GM18868 (cell line): ENCODE measurements at regions not wholly inside any gene's neighbourhood (a gene's known extent, or its start where the extent isn't known, plus 50 kb on each side); places are given as distances from the start of the nearest gene placed in this dataset.

Experiments
- ATAC-seq: cut with Tn5 transposase; IDR thresholded peaks from one replicate; pipeline ENCODE4 v1.9.1; 2021; ENCODE audit warnings: mild to moderate bottlenecking, moderate library complexity; ENCODE audit not compliant: unreplicated experiment

GRCh38 chr19:28948026-28948425 is 264.9 kb downstream of the UQCRFS1 start:
- no peak for ATAC-seq

DNA sequence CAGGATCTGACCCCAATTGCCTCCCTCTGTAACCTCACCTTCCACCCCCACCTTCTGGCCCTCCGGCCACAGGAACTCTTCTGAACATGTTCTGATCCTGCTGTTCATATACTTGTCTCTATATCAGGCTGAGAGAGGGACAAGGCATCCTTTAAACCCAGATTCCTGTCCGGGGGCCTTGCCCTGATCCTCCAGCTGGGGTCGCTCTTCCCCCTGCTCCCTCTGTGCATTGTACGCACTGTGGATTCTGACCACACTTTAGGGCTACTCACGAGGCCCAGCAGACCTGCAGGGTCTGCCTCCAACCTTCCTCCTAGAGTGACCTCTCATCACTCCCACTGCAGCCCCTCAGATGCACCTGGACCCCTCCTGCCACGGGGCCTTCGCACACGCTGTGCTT is 269.3 kb downstream of the UQCRFS1 start:
- ATAC-seq, result no peak

DNA sequence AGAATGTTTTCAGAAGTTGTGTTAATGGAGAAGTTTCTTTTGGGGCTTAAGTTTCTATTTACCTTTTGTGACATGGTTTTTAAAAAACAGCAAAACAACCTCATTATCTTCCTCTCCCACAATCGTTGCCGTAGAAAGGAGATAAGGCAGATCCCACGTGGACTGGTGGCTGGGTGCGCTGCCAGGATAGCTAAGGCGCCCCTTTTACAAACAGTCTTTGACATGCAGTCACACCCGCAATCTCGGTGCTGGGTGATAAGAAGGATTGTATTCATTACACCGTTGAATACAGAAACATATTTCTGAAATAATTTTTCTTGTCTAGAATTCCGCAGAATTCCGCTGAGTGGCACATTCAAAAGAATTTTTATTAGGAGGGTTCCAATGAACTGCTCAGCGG is 271.1 kb downstream of the UQCRFS1 start:
- ATAC-seq, result no peak

DNA sequence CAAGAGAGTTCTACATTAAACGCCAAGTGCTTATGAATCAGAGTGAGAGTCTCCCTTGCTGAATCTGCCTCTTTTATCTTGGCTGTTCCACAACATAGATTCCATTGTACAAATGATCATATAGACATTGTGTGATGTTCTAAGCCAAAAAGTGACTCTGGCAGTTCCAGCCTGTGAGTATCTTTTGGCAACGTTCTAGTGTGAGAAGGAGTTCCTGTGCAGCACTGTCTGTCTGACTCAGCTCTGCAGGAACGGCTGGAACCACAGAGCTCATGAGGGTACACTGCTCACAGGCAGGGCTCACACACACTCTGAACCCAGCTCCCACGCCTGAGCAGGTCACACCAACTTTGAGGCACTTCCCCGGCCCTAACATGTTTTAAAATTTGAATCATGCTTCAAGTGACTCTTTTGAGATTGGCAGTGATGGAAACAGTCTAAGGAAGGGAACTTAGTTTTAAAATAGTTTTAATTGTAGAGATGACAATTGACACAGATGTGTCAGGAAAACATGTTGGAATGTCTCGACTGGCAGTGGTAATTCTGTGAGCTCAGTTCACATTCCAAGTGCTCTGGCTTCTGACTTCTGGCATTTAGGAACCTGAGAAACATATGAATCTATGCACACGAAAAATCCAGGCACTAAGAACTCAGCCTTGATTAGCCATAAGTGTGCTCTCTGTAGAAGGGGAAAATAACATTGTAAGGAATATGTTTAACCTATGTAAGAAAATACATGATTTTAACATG is 272.0 kb downstream of the UQCRFS1 start:
- ATAC-seq, result no peak

DNA sequence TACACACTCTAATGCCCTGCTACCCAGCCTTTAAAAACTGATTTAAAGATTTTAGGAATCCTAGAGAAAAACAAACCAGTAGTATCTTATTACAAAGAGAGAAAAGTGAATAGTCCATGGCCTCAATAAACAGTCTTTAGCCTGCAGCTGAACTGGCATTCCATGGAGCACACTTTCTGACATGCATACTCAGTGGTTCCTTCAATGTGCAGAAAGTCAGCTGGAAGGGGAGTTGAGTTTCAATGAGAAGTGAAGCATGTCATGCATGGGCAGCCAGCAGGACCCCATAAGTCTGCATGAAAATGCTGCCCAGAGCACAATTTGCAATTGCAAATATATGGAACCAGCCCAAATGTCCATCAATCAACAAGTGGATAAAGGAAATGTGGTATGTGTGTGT is 273.7 kb downstream of the UQCRFS1 start:
- ATAC-seq, result no peak

- no peak for ATAC-seq
These were observed 276.9 kb downstream of the UQCRFS1 start for GRCh38 chr19:28936001-28936400.

GRCh38 chr19:28934631-28935030 is 278.3 kb downstream of the UQCRFS1 start:
- no peak for ATAC-seq

GRCh38 chr19:28933039-28933438 is 279.9 kb downstream of the UQCRFS1 start:
- no peak for ATAC-seq

DNA sequence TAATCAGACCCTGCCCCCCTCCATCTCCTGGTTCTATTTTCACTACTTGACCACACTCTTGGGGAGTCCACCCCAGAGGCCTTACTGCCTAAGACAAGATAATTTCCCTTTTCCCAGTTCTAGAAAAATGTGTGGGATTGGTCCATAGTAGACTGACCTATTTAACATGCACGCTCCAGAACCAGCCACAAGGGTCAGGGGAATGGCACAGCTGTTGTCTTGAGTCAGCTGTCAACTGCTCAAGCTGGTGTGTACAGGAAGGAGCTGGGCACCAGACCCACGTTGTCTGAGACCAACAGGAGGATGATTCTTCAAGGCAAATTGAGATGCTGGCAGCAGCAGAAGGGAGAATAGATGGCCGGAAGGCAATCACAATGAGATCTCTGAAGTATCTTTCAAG is 280.5 kb downstream of the UQCRFS1 start:
- ATAC-seq, result no peak

DNA sequence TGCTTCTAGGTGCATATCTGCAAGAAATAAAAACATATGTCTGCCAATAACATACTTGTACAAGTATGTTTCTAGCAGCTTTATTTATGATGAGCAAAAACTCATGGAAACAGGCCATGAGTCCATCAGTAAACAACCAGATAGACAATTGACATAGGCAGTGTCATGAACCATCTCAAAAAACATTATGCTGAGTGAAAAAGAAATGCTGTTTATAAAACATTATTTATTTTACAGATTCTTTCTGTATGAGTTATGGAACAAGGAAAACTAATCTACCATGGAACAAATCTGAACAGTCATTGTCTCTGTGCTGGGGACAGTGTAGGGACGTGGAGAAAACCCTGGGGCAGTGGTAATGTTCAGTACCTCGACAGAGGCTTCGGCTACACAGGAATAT is 283.9 kb downstream of the UQCRFS1 start:
- no peak for ATAC-seq

GRCh38 chr19:28927456-28927855 is 285.5 kb downstream of the UQCRFS1 start:
- no peak for ATAC-seq

GRCh38 chr19:28920269-28921066 is 292.5 kb downstream of the UQCRFS1 start:
- ATAC-seq, result no peak

DNA sequence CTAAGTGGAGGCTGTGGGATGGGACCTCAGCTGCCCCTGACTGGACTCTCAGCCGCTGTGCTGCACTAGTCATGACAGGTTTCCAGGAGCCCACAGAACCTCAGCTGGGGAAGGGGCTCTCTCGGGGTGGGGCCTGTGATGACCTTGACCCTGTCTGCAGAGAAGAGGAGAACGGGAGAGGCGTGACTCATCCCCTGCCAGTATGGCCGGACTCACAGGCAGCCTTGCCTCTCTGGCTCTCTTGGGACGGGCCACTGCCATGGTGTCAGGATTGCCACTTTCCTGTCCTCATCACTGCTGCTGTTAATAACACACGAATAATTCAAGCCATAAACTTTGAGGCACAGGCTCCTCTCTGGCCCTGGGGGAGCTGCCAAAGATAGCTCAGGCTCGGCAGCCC is 295.3 kb downstream of the UQCRFS1 start:
- ATAC-seq, result no peak

GRCh38 chr19:28915737-28916460 is 297.1 kb downstream of the UQCRFS1 start:
- no peak for ATAC-seq

DNA sequence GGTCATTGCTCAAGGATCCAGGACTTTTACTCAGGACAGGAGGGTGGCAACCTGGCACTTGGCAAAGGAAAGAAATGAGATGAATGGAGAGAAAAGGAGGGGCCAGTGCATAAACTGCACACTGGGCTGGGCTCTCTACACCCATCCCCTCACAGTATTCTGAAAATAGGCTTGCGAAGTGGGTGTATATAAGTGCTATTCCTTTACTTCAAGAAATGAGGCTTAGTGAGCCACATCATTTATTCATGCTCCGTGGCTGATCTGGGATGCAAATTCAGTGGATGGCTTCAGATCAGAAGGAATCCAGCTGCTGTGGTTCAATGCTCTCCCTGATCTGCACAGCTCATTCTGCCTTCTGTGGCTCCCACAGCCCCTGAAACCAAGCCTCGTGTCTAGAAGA is 297.7 kb downstream of the UQCRFS1 start:
- no peak for ATAC-seq

GRCh38 chr19:28914173-28914572 is 298.8 kb downstream of the UQCRFS1 start:
- no peak for ATAC-seq

DNA sequence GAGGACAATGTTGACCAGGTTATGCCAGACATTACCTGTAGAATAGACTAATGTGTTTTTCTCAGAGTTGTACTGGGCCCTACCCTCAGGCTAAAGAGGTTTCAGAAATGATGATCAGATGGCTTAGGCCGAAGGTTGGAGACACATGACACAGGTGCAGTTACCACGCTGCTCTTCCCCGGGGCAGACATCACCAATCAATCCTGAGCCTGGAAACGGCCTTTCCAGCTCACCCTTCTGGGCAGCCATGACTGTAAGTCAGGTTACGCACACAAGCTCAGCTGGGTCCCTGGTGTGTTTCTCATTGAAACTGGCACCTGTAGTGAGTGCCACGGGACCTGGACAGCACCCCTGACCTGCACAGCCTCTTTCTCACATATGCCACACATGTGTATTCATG is 299.3 kb downstream of the UQCRFS1 start:
- ATAC-seq, result no peak

DNA sequence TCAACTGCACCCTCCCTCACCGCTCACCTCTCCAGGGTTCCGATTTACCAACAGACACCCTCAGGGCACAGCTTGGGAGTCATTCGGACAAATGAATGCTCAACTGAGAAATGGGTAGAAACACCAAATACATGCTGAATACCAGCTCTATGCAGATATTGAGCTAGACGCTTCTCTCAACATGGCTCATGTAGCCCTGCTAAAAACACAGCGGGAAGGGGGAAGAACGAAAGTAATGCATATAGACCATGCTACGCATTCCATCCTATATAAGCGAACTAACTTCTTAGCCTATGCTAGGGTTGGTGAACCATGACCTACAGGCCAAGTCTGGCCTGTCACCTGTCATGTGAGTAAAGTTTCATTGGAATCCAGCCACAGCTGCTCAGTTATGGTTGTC is 304.0 kb downstream of the UQCRFS1 start:
- no peak for ATAC-seq

DNA sequence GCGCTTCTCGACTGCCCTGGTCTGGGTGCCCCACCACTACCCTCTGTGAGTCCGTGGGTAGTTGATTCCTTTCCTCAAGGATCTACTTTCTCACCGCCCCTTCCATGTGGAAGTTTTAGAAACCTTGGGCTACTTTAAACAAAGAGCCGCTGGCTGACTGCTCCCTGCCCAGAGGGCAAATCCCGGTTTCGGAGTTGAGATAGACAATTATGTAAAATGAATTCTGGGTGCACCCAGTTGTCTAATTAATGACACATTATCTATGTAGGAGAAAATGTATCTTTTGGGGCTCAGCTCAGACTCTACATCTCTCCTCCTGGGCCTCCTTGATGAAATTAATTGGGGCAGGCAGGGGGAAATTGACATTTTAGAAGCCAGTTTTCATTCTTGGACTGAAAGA is 305.4 kb downstream of the UQCRFS1 start:
- no peak for ATAC-seq

- ATAC-seq, result no peak
These were observed 307.0 kb downstream of the UQCRFS1 start for GRCh38 chr19:28905996-28906395.

- no peak for ATAC-seq
These were observed 313.2 kb downstream of the UQCRFS1 start for GRCh38 chr19:28899703-28900102.

- ATAC-seq, result no peak
These were observed 314.7 kb downstream of the UQCRFS1 start for GRCh38 chr19:28898249-28898648.
